Chondrocyte (in vitro differentiated cells): ENCODE measurements at regions not wholly inside any gene's neighbourhood (a gene's known extent, or its start where the extent isn't known, plus 50 kb on each side); places are given as distances from the start of the nearest gene placed in this dataset. TPM values are rescaled to one million over a fixed set of nuclear protein-coding genes. Genes with fewer than 3 reads are reported as not detected.
A peak's percentile ranks its signal among the peaks of the same experiment; 100 is the strongest.

Experiments
- DNase-seq: peaks from one replicate; pipeline ENCODE4 v3.0.0; 2021; ENCODE audit warnings: mixed read lengths, low spot score
- H3K27ac Mint-ChIP-seq: one replicate; pipeline ENCODE4 v1.8.0; 2021; ENCODE audit warnings: mild to moderate bottlenecking, moderate library complexity, mixed read lengths; ENCODE audit not compliant: unreplicated experiment
- H3K27me3 Mint-ChIP-seq: 2 replicates; pipeline ENCODE4 v1.8.0; 2021; ENCODE audit warnings: low read depth, mixed read lengths
- H3K36me3 Mint-ChIP-seq: 2 replicates; pipeline ENCODE4 v1.8.0; 2021; ENCODE audit warnings: low read depth, mixed read lengths
- H3K4me1 Mint-ChIP-seq: 2 replicates; pipeline ENCODE4 v1.8.0; 2021; ENCODE audit warnings: low read depth, mild to moderate bottlenecking, mixed read lengths
- H3K4me3 Mint-ChIP-seq: one replicate; pipeline ENCODE4 v1.8.0; 2021; ENCODE audit warnings: mild to moderate bottlenecking, moderate library complexity, mixed read lengths; ENCODE audit not compliant: unreplicated experiment
- H3K9me3 Mint-ChIP-seq: 2 replicates; pipeline ENCODE4 v1.8.0; 2021; ENCODE audit warnings: low read depth, mixed read lengths
- microRNA-seq: library from miRNA; unstranded; fragments of <30 nt; microRNA quantifications from one replicate; pipeline ENCODE4 v1.2.0, GENCODE V29; 2020; ENCODE audit warnings: borderline number of aligned reads
- TF ChIP-seq, protein P1 (sequence below): fragments of 200-600 bp; sonication (generic); IDR thresholded peaks from 2 replicates; pipeline ENCODE4 v1.5.0; 2021; ENCODE audit warnings: antibody characterized with exemption, mild to moderate bottlenecking, moderate library complexity

DNA sequence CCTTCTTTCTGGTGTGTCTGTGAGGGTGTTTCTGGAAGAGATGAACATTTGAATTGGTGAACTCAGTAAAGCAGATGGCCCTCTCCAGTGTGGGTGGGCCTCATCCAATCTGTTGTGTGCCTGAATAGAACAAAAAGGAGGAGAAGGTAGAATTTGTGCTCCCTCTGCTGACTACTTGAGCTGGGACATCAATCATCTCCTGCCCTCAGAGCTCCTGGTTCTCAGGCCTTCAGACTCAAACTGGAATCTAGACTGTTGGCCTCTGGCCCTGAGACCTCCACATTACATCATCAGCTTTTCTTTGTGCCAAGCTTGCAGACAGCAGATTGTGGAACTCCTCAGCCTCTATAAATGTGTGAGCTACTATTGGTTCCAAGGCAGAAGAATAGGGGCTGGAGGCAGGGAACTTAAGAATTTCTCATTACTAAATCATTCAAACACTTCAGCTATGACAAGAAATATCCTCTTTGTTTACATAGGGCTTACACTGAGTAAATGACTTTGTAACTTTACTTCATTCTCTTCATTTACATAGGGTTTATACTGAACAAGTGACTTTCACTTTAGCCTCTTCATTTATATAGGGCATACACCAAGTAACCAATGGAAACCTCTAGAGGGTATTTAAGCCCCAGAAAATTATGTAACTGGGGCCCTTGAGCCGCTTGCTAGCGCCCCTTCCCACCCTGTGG, 86.9 kb upstream of the NWD2 start:
- no peak overlapping the region for H3K4me3 Mint-ChIP-seq
- no peaks in the 10 kb centered on the region for H3K9me3 Mint-ChIP-seq
- no peaks in the 10 kb centered on the region for H3K36me3 Mint-ChIP-seq
- H3K27me3 Mint-ChIP-seq, result no peaks in the 10 kb centered on the region
- no peak overlapping the region for H3K27ac Mint-ChIP-seq
- no peaks in the 10 kb centered on the region for H3K4me1 Mint-ChIP-seq
- TF ChIP-seq, protein P1, sequence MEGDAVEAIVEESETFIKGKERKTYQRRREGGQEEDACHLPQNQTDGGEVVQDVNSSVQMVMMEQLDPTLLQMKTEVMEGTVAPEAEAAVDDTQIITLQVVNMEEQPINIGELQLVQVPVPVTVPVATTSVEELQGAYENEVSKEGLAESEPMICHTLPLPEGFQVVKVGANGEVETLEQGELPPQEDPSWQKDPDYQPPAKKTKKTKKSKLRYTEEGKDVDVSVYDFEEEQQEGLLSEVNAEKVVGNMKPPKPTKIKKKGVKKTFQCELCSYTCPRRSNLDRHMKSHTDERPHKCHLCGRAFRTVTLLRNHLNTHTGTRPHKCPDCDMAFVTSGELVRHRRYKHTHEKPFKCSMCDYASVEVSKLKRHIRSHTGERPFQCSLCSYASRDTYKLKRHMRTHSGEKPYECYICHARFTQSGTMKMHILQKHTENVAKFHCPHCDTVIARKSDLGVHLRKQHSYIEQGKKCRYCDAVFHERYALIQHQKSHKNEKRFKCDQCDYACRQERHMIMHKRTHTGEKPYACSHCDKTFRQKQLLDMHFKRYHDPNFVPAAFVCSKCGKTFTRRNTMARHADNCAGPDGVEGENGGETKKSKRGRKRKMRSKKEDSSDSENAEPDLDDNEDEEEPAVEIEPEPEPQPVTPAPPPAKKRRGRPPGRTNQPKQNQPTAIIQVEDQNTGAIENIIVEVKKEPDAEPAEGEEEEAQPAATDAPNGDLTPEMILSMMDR, result no peak
- DNase-seq, result no peak

DNA sequence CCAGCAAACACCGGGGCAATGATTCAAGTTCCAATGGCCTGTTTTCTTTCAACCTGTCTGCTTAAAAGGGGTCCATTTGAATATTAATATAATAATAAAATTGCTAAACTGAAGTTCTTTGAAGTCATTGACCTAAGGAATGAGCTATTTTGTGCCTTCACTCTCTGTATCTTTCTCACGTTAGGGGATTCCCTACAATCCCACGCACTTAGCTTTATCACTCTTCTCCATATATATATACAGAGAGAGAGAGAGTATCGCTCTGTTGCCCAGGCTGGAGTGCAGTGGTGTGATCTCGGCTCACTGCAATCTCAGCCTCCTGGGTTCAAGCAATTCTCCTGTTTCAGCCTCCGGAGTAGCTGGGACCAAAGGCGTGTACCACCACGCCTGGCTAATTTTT, 83.9 kb upstream of the NWD2 start:
- no peak for DNase-seq
- TF ChIP-seq, protein P1, result no peak
- H3K4me1 Mint-ChIP-seq, result no peaks in the 10 kb centered on the region
- no peak overlapping the region for H3K4me3 Mint-ChIP-seq
- no peaks in the 10 kb centered on the region for H3K27me3 Mint-ChIP-seq
- H3K9me3 Mint-ChIP-seq, result no peaks in the 10 kb centered on the region
- H3K36me3 Mint-ChIP-seq, result no peaks in the 10 kb centered on the region
- no peak overlapping the region for H3K27ac Mint-ChIP-seq

- Mint-ChIP-seq H3K27ac (no peak overlapping the region), H3K4me3 (no peak overlapping the region), H3K9me3 (no peaks in the 10 kb centered on the region), H3K36me3 (no peaks in the 10 kb centered on the region), H3K4me1 (no peaks in the 10 kb centered on the region), H3K27me3 (no peaks in the 10 kb centered on the region)
- no peak for DNase-seq
- TF ChIP-seq, protein P1, result no peak
These were observed 78.7 kb upstream of the NWD2 start for GRCh38 chr4:37165844-37166243.

DNA sequence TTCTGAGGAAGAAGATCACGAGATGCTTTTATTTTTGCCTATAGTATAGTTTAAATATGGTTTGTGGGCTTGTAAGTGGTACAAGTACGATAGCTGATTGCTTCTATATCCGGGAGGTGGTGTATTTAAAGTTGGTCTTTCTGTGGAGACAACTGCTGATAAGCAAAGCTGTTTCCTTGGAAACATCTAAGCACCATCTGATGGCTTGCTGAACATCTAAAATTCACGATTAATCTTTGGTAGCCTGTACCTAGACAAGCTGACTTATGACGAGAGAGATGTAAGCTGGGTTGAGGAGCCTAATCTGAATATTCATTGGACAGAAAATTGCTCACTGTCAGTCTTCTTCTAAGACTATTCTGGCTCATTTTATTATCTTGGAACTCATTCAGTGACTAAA, 74.6 kb upstream of the NWD2 start:
- no peaks in the 10 kb centered on the region for H3K36me3 Mint-ChIP-seq
- H3K4me1 Mint-ChIP-seq, result no peaks in the 10 kb centered on the region
- H3K4me3 Mint-ChIP-seq, result no peak overlapping the region
- H3K27ac Mint-ChIP-seq, result no peak overlapping the region
- TF ChIP-seq, protein P1, result no peak
- no peak for DNase-seq
- no peaks in the 10 kb centered on the region for H3K9me3 Mint-ChIP-seq
- H3K27me3 Mint-ChIP-seq, result no peaks in the 10 kb centered on the region

DNA sequence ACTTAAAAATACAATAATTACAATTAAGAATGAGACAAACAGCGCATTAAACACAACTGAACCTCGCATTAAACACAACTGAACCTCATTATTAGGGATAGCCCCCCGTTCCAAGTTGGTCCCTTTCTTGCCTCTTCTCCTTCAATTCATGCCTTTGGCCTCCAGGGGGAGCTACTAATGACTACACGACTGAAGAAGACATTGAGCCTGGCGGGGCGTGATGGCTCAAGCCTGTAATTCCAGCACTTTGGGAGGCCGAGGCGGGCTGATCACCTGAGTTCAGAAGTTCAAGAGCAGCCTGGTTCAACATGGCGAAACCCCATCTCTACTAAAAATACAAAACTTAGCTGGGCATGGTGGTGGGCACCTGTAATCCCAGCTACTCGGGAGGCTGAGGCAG, 56.4 kb upstream of the NWD2 start:
- Mint-ChIP-seq H3K4me1 (no peaks in the 10 kb centered on the region), H3K9me3 (peaks cover 2% of the 10 kb centered on the region), H3K27me3 (peaks cover 4% of the 10 kb centered on the region), H3K36me3 (no peaks in the 10 kb centered on the region), H3K4me3 (no peak overlapping the region), H3K27ac (no peak overlapping the region)
- no peak for DNase-seq
- TF ChIP-seq, protein P1, result peak; percentile 15

Small RNAs in the stretch of these regions (microRNA-seq; reads per million reads assigned to microRNA genes)
- not detected for gene MIR1255B1
